ENCODE measurements at regions not wholly inside any gene's neighbourhood (a gene's known extent, or its start where the extent isn't known, plus 50 kb on each side); places are given as distances from the start of the nearest gene placed in this dataset.
"Not testable (repeated sequence)": the region's sequence is repeated elsewhere in the genome, so short reads cannot be mapped to it uniquely, and the experiment has no call there.

- H3K9ac ChIP-seq (ENCODE audit: insufficient read depth in 1 of 2, low read depth in 2 of 2, low read length in 2 of 2); H3K9me1 ChIP-seq (ENCODE audit: control insufficient read depth, insufficient read depth, low read length); H3K36me3 ChIP-seq (ENCODE audit: control insufficient read depth, insufficient read depth, low read length); H3K27ac ChIP-seq (ENCODE audit: extremely low read depth, low read depth, low read length); ATAC-seq; H4K20me1 ChIP-seq (replicated peaks; ENCODE audit: control insufficient read depth, insufficient read depth, low read length); H3K79me2 ChIP-seq (ENCODE audit: control insufficient read depth, insufficient read depth, low read length); CTCF ChIA-PET (ENCODE audit: low intra/inter-chr PET ratio); BruUV-seq (replicated peaks); DNase-seq (ENCODE audit: extremely low read depth in 1 of 4, low spot score in 3 of 4); H3K9me3 ChIP-seq (replicated peaks; ENCODE audit: control insufficient read depth, insufficient read depth, low read depth, low read length); H3K4me1 ChIP-seq (replicated peaks in 1 of 2; ENCODE audit: control insufficient read depth in 2 of 2, insufficient read depth in 2 of 2, low read length in 2 of 2); in situ Hi-C loops (cut with MboI); H3K4me2 ChIP-seq (ENCODE audit: insufficient read depth, low read length); H2AFZ ChIP-seq (ENCODE audit: low read depth, low read length); H3K4me3 ChIP-seq; FAIRE-seq; intact Hi-C loops (cut with micrococcal nuclease); H3K27me3 ChIP-seq (ENCODE audit: control insufficient read depth in 2 of 2, insufficient read depth in 2 of 2, low read length in 2 of 2): not testable (repeated sequence)
- WGBS (ENCODE audit: insufficient coverage, low coverage, missing lambda C conversion rate), result 10% methylated on average over 16 of the region's 35 CpGs
- POLR2A ChIA-PET, result interaction anchor here (0.7 kb wide), 1 partner anchor 120 kb away, joined by 3 read pairs; no protein-coding TSS in a partner anchor
These were observed 52.3 kb upstream of the MARK1 start for GRCh38 chr1:220475608-220476007.

- FAIRE-seq; H3K9me1 ChIP-seq (ENCODE audit: control insufficient read depth, insufficient read depth, low read length); H3K79me2 ChIP-seq (ENCODE audit: control insufficient read depth, insufficient read depth, low read length); H3K9ac ChIP-seq (ENCODE audit: insufficient read depth in 1 of 2, low read depth in 2 of 2, low read length in 2 of 2); CTCF ChIA-PET (ENCODE audit: low intra/inter-chr PET ratio); H3K27ac ChIP-seq (ENCODE audit: extremely low read depth, low read depth, low read length); H3K9me3 ChIP-seq (replicated peaks; ENCODE audit: control insufficient read depth, insufficient read depth, low read depth, low read length); H3K4me1 ChIP-seq (replicated peaks in 1 of 2; ENCODE audit: control insufficient read depth in 2 of 2, insufficient read depth in 2 of 2, low read length in 2 of 2); intact Hi-C loops (cut with micrococcal nuclease); H4K20me1 ChIP-seq (replicated peaks; ENCODE audit: control insufficient read depth, insufficient read depth, low read length); BruUV-seq (replicated peaks); H3K36me3 ChIP-seq (ENCODE audit: control insufficient read depth, insufficient read depth, low read length); DNase-seq (ENCODE audit: extremely low read depth in 1 of 4, low spot score in 3 of 4); H3K27me3 ChIP-seq (ENCODE audit: control insufficient read depth in 2 of 2, insufficient read depth in 2 of 2, low read length in 2 of 2); in situ Hi-C loops (cut with MboI); H3K4me3 ChIP-seq: not testable (repeated sequence)
- ATAC-seq, result peak; percentile 65
- POLR2A ChIA-PET, result interaction anchor here (0.6 to 0.7 kb wide), 2 partner anchors 41 to 119 kb away, joined by 3 read pairs; no protein-coding TSS in a partner anchor
- Histone ChIP-seq H3K4me2 (ENCODE audit: insufficient read depth, low read length) (peak overlapping the region; percentile 41), H2AFZ (ENCODE audit: low read depth, low read length) (peak overlapping the region; percentile 75)
- 7% methylated on average over 8 of the region's 8 CpGs for WGBS (ENCODE audit: insufficient coverage, low coverage, missing lambda C conversion rate)
- 0 out of 2 replicates have a peak, but pooled peaks have one; percentile 27 for TF ChIP-seq CC2D1A (IDR thresholded peaks at IDR 0.05)
- TF ChIP-seq POLR2A (conservative IDR thresholded peaks at IDR 0.05), result 0 out of 2 replicates have a peak, but pooled peaks have one; percentile 46
- peak; percentile 90 for TF ChIP-seq MTA3 (IDR thresholded peaks at IDR 0.05; ENCODE audit: borderline replicate concordance)
- TF ChIP-seq L3MBTL2 (IDR thresholded peaks at IDR 0.05), result 0 out of 2 replicates have a peak, but pooled peaks have one; percentile 49
- TF ChIP-seq CBX3 (IDR thresholded peaks at IDR 0.05; ENCODE audit: borderline replicate concordance in 1 of 2, low read length in 2 of 2), result 0 out of 3 replicates have a peak, but pooled peaks of 1 of the 2 experiments have one; percentile 20
- TF ChIP-seq POLR2H (tag; IDR thresholded peaks at IDR 0.05; ENCODE audit: low read depth), result peak; percentile 45; the same call in 1 of the 2 replicates
These were observed 52.8 kb upstream of the MARK1 start for GRCh38 chr1:220475141-220475540.

Measured in K562 (cell line).